T47D (cell line): ENCODE measurements at regions not wholly inside any gene's neighbourhood (a gene's known extent, or its start where the extent isn't known, plus 50 kb on each side); places are given as distances from the start of the nearest gene placed in this dataset.

Experiments
- DNase-seq, 2 experiments: peaks; one replicate each; pipeline versions ENCODE4 v3.0.0 to v3.0.0-alpha.2; 2011 to 2012; ENCODE audit warnings: low read depth in 1 of 2, low spot score in 1 of 2
- JUND ChIP-seq: IDR thresholded peaks from 2 replicates; pipeline ENCODE4 v1.6.1; 2012; ENCODE audit warnings: low read depth
- in situ Hi-C: cut with HindIII; loops from 2 replicates; pipeline ENCODE4 v1.10.0; 2016; ENCODE audit warnings: low sequenced_read_pairs, low pct_unique_long_range_greater_than_20kb

GRCh38 chr16:49910541-49911071, 54.7 kb upstream of the ZNF423 start:
- DNase-seq, result no peak
- in situ Hi-C loops, result no loop called here
- TF ChIP-seq JUND, result no peak

GRCh38 chr16:49911430-49911829, 55.5 kb upstream of the ZNF423 start:
- no peak for DNase-seq
- in situ Hi-C loops, result no loop called here
- no peak for TF ChIP-seq JUND

- in situ Hi-C loops, result no loop called here
- no peak for TF ChIP-seq JUND
- no peak for DNase-seq
These were observed 56.8 kb upstream of the ZNF423 start for GRCh38 chr16:49912721-49913120.

- no peak for TF ChIP-seq JUND
- in situ Hi-C loops, result no loop called here
- no peak for DNase-seq
These were observed 57.8 kb upstream of the ZNF423 start for GRCh38 chr16:49913720-49914119.

GRCh38 chr16:49914657-49915056, 58.7 kb upstream of the ZNF423 start:
- in situ Hi-C loops, result no loop called here
- TF ChIP-seq JUND, result no peak
- DNase-seq, result no peak

- no peak for DNase-seq
- no peak for TF ChIP-seq JUND
- in situ Hi-C loops, result no loop called here
These were observed 62.3 kb upstream of the ZNF423 start for GRCh38 chr16:49918257-49918656.

GRCh38 chr16:49919327-49919726, 63.4 kb upstream of the ZNF423 start:
- in situ Hi-C loops, result no loop called here
- no peak for DNase-seq
- no peak for TF ChIP-seq JUND

- DNase-seq, result no peak
- no peak for TF ChIP-seq JUND
- in situ Hi-C loops, result no loop called here
These were observed 64.5 kb upstream of the ZNF423 start for GRCh38 chr16:49920397-49920796.

GRCh38 chr16:49921106-49921505, 65.2 kb upstream of the ZNF423 start:
- no peak for DNase-seq
- no peak for TF ChIP-seq JUND
- in situ Hi-C loops, result no loop called here

- in situ Hi-C loops, result no loop called here
- DNase-seq, result peak; percentile 63 to 71
- no peak for TF ChIP-seq JUND
These were observed 66.0 kb upstream of the ZNF423 start for GRCh38 chr16:49921791-49922456.

GRCh38 chr16:49923411-49923810, 67.5 kb upstream of the ZNF423 start:
- no peak for TF ChIP-seq JUND
- in situ Hi-C loops, result no loop called here
- DNase-seq, result no peak

- DNase-seq, result peak in 1 of 2 experiments; percentile 24
- TF ChIP-seq JUND, result no peak
- in situ Hi-C loops, result no loop called here
These were observed 68.2 kb upstream of the ZNF423 start for GRCh38 chr16:49924078-49924477.

GRCh38 chr16:49926941-49927340, 71.0 kb upstream of the ZNF423 start:
- TF ChIP-seq JUND, result no peak
- in situ Hi-C loops, result no loop called here
- no peak for DNase-seq
